ENCODE measurements at regions not wholly inside any gene's neighbourhood (a gene's known extent, or its start where the extent isn't known, plus 50 kb on each side); places are given as distances from the start of the nearest gene placed in this dataset.

- intact Hi-C loops (cut with DNase I): no loop called here
- WGBS, 2 donors: 85 to 91% methylated on average over 1 of the region's 1 CpG
Observed at GRCh38 chr4:13296986-13297385, 187.2 kb downstream of the RAB28 start.

GRCh38 chr4:13294961-13295605 is 189.1 kb downstream of the RAB28 start:
- WGBS, 2 donors: 87 to 88% methylated on average over 5 of the region's 5 CpGs

More at GRCh38 chr4:13296986-13297385, 187.2 kb downstream of the RAB28 start:
- H3K4me1 ChIP-seq: no peaks in the 10 kb centered on the region
- DNase-seq (no peak), ATAC-seq (no peak)
- H3K9me3 ChIP-seq: peaks cover 0 to 47% (median 9%) of the 10 kb centered on the region in 11 donors
- H3K27me3 ChIP-seq: no peaks in the 10 kb centered on the region
- H3K36me3 ChIP-seq: no peaks in the 10 kb centered on the region
- H3K27ac ChIP-seq: no peak overlapping the region
- TF ChIP-seq CTCF (IDR thresholded peaks at IDR 0.05): no peak
- H3K4me3 ChIP-seq: no peak overlapping the region

GRCh38 chr4:13292372-13292771 is 191.8 kb downstream of the RAB28 start:
- no peak overlapping the region for H3K27ac ChIP-seq
- H3K36me3 ChIP-seq: peaks cover 0 to 5% (median 0%) of the 10 kb centered on the region in 9 donors
- no peak for TF ChIP-seq CTCF (IDR thresholded peaks at IDR 0.05)
- no peak overlapping the region for H3K4me3 ChIP-seq
- H3K9me3 ChIP-seq: peaks cover 0 to 28% (median 7%) of the 10 kb centered on the region in 11 donors
- intact Hi-C loops (cut with DNase I): no loop called here
- ATAC-seq (peak in 6 of 8 donors; percentile 8 to 83 (median 50)), DNase-seq (no peak)
- no peaks in the 10 kb centered on the region for H3K4me1 ChIP-seq
- H3K27me3 ChIP-seq: no peaks in the 10 kb centered on the region
- WGBS, 2 donors: 58 to 74% methylated on average over 1 of the region's 1 CpG

More at GRCh38 chr4:13294961-13295605, 189.1 kb downstream of the RAB28 start:
- no peak for DNase-seq
- ATAC-seq: no peak
- Histone ChIP-seq H3K4me3 (no peak overlapping the region), H3K27me3 (no peaks in the 10 kb centered on the region), H3K27ac (no peak overlapping the region), H3K9me3 (peaks cover 0 to 36% (median 9%) of the 10 kb centered on the region in 11 donors), H3K4me1 (no peaks in the 10 kb centered on the region), H3K36me3 (peaks cover 0 to 5% (median 0%) of the 10 kb centered on the region in 9 donors)
- intact Hi-C loops (cut with DNase I): no loop called here
- no peak for TF ChIP-seq CTCF (IDR thresholded peaks at IDR 0.05)

- H3K9me3 ChIP-seq: peaks cover 0 to 37% (median 0%) of the 10 kb centered on the region in 11 donors
- TF ChIP-seq CTCF (IDR thresholded peaks at IDR 0.05): no peak
- no peak overlapping the region for H3K4me3 ChIP-seq
- intact Hi-C loops (cut with DNase I): no loop called here
- no peak overlapping the region for H3K27ac ChIP-seq
- no peak for DNase-seq
- H3K36me3 ChIP-seq: peaks cover 0 to 5% (median 0%) of the 10 kb centered on the region in 9 donors
- 94 to 100% methylated on average over 1 of the region's 1 CpG for WGBS, 2 donors
- no peak for ATAC-seq
- no peaks in the 10 kb centered on the region for H3K4me1 ChIP-seq
- H3K27me3 ChIP-seq: no peaks in the 10 kb centered on the region
Observed at GRCh38 chr4:13289391-13289790, 194.7 kb downstream of the RAB28 start.
